SK-N-SH (cell line): ENCODE measurements at regions not wholly inside any gene's neighbourhood (a gene's known extent, or its start where the extent isn't known, plus 50 kb on each side); places are given as distances from the start of the nearest gene placed in this dataset.

Experiments used
- CTCF ChIA-PET: fragments of 300-600, 350-600 bp; formaldehyde crosslinking; extraction: SDS; loops from one replicate; lab custom pipeline; 2021; lab: Yijun Ruan, JAX
- POLR2A ChIA-PET: fragments of 350-600 bp; sonication (Branson Sonifier 250); formaldehyde crosslinking; extraction: SDS; loops from one replicate; lab custom pipeline; 2020; ENCODE audit warnings: antibody characterized with exemption, inconsistent platforms; lab: Yijun Ruan, JAX
- DNase-seq: peaks from one replicate; pipeline ENCODE4 v3.0.0; 2012
- H2AFZ ChIP-seq: fragments of 200-600 bp; sonication (generic); 2 replicates; pipeline ENCODE4 v1.8.1; 2016; ENCODE audit warnings: antibody characterized with exemption, mild to moderate bottlenecking, low read depth
- H3F3A ChIP-seq: fragments of 200-600 bp; sonication (generic); replicated peaks from 2 replicates; pipeline ENCODE3; 2016; ENCODE audit warnings: antibody characterized with exemption, mild to moderate bottlenecking; ENCODE audit not compliant: insufficient read depth
- H3K27ac ChIP-seq, 2 experiments: fragments of 200-500 bp in 1 of 2; fragments of 200-600 bp in 1 of 2; sonication (Bioruptor generic) in 1 of 2; sonication (generic), shearing (Covaris generic) in 1 of 2; 2 replicates each; pipeline versions ENCODE4 v1.5.1 to v1.6.1; 2014 to 2016; ENCODE audit warnings: low read depth in 2 of 2, inconsistent platforms in 1 of 2, low read length in 1 of 2, mild to moderate bottlenecking in 1 of 2, mixed read lengths in 1 of 2
- H3K27me3 ChIP-seq: fragments of 200-600 bp; sonication (generic), shearing (Covaris generic); 2 replicates; pipeline ENCODE4 v1.6.1; 2016; ENCODE audit warnings: mixed run types; ENCODE audit not compliant: insufficient read depth
- H3K36me3 ChIP-seq, 2 experiments: fragments of 200-500 bp in 1 of 2; fragments of 200-600 bp in 1 of 2; sonication (Bioruptor generic) in 1 of 2; sonication (generic) in 1 of 2; replicated peaks in 1 of 2; 2 replicates each; pipeline versions ENCODE3 to v1.5.1; 2014 to 2016; ENCODE audit warnings: low read length in 1 of 2, mild to moderate bottlenecking in 1 of 2; ENCODE audit not compliant: insufficient read depth in 2 of 2, control insufficient read depth in 1 of 2
- H3K4me1 ChIP-seq, 2 experiments: fragments of 200-500 bp in 1 of 2; fragments of 200-600 bp in 1 of 2; sonication (Bioruptor generic) in 1 of 2; sonication (generic), shearing (Covaris generic) in 1 of 2; 2 replicates each; pipeline versions ENCODE4 v1.5.1 to v1.6.1; 2014 to 2016; ENCODE audit warnings: low read depth in 1 of 2, low read length in 1 of 2, mixed run types in 1 of 2; ENCODE audit not compliant: insufficient read depth in 2 of 2, control insufficient read depth in 1 of 2
- H3K4me2 ChIP-seq: fragments of 200-600 bp; sonication (generic), shearing (Covaris generic); 2 replicates; pipeline ENCODE4 v1.6.1; 2017; ENCODE audit warnings: mixed run types
- H3K4me3 ChIP-seq, 2 experiments: fragments of 200-500 bp in 1 of 2; fragments of 200-600 bp in 1 of 2; sonication (Bioruptor generic) in 1 of 2; sonication (generic), shearing (Covaris generic) in 1 of 2; 2 replicates each; pipeline versions ENCODE4 v1.5.1 to v1.8.1; 2014 to 2016; ENCODE audit warnings: low read depth in 2 of 2, inconsistent platforms in 1 of 2, low read length in 1 of 2, mild to moderate bottlenecking in 1 of 2, mixed read lengths in 1 of 2, moderate library complexity in 1 of 2
- H3K79me2 ChIP-seq: fragments of 200-600 bp; sonication (generic); 2 replicates; pipeline ENCODE4 v1.8.1; 2017; ENCODE audit warnings: mild to moderate bottlenecking; ENCODE audit not compliant: insufficient read depth
- H3K9ac ChIP-seq: fragments of 200-600 bp; sonication (generic); 2 replicates; pipeline ENCODE4 v1.6.1; 2017; ENCODE audit warnings: mixed run types
- H3K9me2 ChIP-seq: fragments of 200-600 bp; sonication (generic); 2 replicates; pipeline ENCODE4 v1.6.1; 2017; ENCODE audit warnings: mixed run types
- H3K9me3 ChIP-seq: fragments of 200-600 bp; sonication (generic); 2 replicates; pipeline ENCODE4 v1.6.1; 2017; ENCODE audit warnings: mixed run types, mild to moderate bottlenecking, moderate library complexity
- H4K20me1 ChIP-seq: fragments of 200-600 bp; sonication (generic); 2 replicates; pipeline ENCODE4 v1.6.1; 2017; ENCODE audit warnings: mild to moderate bottlenecking, mixed run types; ENCODE audit not compliant: insufficient read depth
- ELF1 ChIP-seq: IDR thresholded peaks from 2 replicates; pipeline ENCODE4 v1.4.0; 2012
- FOSL2 ChIP-seq: IDR thresholded peaks from 2 replicates; pipeline ENCODE4 v1.4.0; 2012; ENCODE audit warnings: low read depth, mild to moderate bottlenecking, moderate library complexity, borderline replicate concordance
- FOXJ3 ChIP-seq: sonication (generic); formaldehyde crosslinking; IDR thresholded peaks from 2 replicates; pipeline ENCODE4 v1.5.1; 2020; ENCODE audit warnings: mild to moderate bottlenecking, missing genetic modification reagents
- FOXM1 ChIP-seq: IDR thresholded peaks from 2 replicates; pipeline ENCODE4 v1.4.0; 2012; ENCODE audit warnings: low read depth, mild to moderate bottlenecking
- GABPA ChIP-seq: IDR thresholded peaks from 2 replicates; pipeline ENCODE4 v1.4.0; 2012; ENCODE audit warnings: low read depth, mild to moderate bottlenecking
- JUND ChIP-seq: IDR thresholded peaks from 2 replicates; pipeline ENCODE4 v1.4.0; 2012
- MEF2A ChIP-seq: IDR thresholded peaks from 2 replicates; pipeline ENCODE4 v1.4.0; 2012; ENCODE audit warnings: low read depth, borderline replicate concordance
- NFIC ChIP-seq: IDR thresholded peaks from 2 replicates; pipeline ENCODE4 v1.4.0; 2012; ENCODE audit warnings: borderline replicate concordance
- RAD21 ChIP-seq: IDR thresholded peaks from 2 replicates; pipeline ENCODE4 v1.6.1; 2012; ENCODE audit warnings: mild to moderate bottlenecking, low read length
- RFX5 ChIP-seq: IDR thresholded peaks from 2 replicates; pipeline ENCODE4 v1.6.1; 2012; ENCODE audit warnings: mild to moderate bottlenecking, improper control_type of control experiment, low read length
- SIN3A ChIP-seq: IDR thresholded peaks from 2 replicates; pipeline ENCODE4 v1.6.1; 2012; ENCODE audit warnings: low read depth, mild to moderate bottlenecking, low read length, moderate library complexity, borderline replicate concordance
- SMC3 ChIP-seq: IDR thresholded peaks from 2 replicates; pipeline ENCODE4 v1.6.1; 2012; ENCODE audit warnings: low read depth, low read length, improper control_type of control experiment
- TAF1 ChIP-seq: IDR thresholded peaks from 2 replicates; pipeline ENCODE4 v1.6.1; 2012; ENCODE audit warnings: low read depth, mild to moderate bottlenecking, low read length, moderate library complexity, borderline replicate concordance
- TEAD4 ChIP-seq: IDR thresholded peaks from 2 replicates; pipeline ENCODE4 v1.4.0; 2012; ENCODE audit warnings: mild to moderate bottlenecking, borderline replicate concordance; ENCODE audit not compliant: insufficient read depth
- USF2 ChIP-seq: fragments of 150-350 bp; IDR thresholded peaks from 2 replicates; pipeline ENCODE4 v1.6.1; 2017; ENCODE audit warnings: antibody characterized with exemption, low read length, low read depth, borderline replicate concordance
- YY1 ChIP-seq: IDR thresholded peaks from 2 replicates; pipeline ENCODE4 v1.4.0; 2012; ENCODE audit warnings: low read depth, mild to moderate bottlenecking
- WGBS: methylation state at CpG from one replicate; pipeline ENCODE4 v1.1.6; 2017; ENCODE audit warnings: low lambda C conversion rate; 5-methylcytosine and 5-hydroxymethylcytosine counted together

- peaks cover 0 to 8% of the 10 kb centered on the region in 2 experiments for H3K36me3 ChIP-seq
- no peaks in the 10 kb centered on the region for H4K20me1 ChIP-seq
- CTCF ChIA-PET = no interaction called here
- H3K9me2 ChIP-seq = no peaks in the 10 kb centered on the region
- H2AFZ ChIP-seq = no peak overlapping the region
- H3K4me2 ChIP-seq = no peak overlapping the region
- DNase-seq = no peak
- H3K4me3 ChIP-seq = no peak overlapping the region
- no peak overlapping the region for H3K9ac ChIP-seq
- no peaks in the 10 kb centered on the region for H3K9me3 ChIP-seq
- H3K27ac ChIP-seq = no peak overlapping the region
- 68% methylated on average over 3 of the region's 3 CpGs for WGBS
- no peaks in the 10 kb centered on the region for H3F3A ChIP-seq
- POLR2A ChIA-PET = no interaction called here
- peaks cover 0 to 2% of the 10 kb centered on the region in 2 experiments; a peak in 2 of 4 replicates for H3K4me1 ChIP-seq
- no peaks in the 10 kb centered on the region for H3K79me2 ChIP-seq
- no peaks in the 10 kb centered on the region for H3K27me3 ChIP-seq
- TF ChIP-seq FOSL2 (0 out of 2 replicates have a peak, but pooled peaks have one; percentile 7), JUND (0 out of 2 replicates have a peak, but pooled peaks have one; percentile 16), SMC3 (no peak), GABPA (no peak), RFX5 (no peak), RAD21 (no peak)
These were observed 159.1 kb downstream of the CHRM3 start for GRCh38 chr1:239545466-239545865.

- Histone ChIP-seq H3K27ac (no peak overlapping the region; a peak in 1 of 4 replicates), H3K9me2 (no peaks in the 10 kb centered on the region), H4K20me1 (no peaks in the 10 kb centered on the region), H3K27me3 (no peaks in the 10 kb centered on the region), H3K9ac (no peak overlapping the region), H3K4me1 (peaks cover 0 to 2% of the 10 kb centered on the region in 2 experiments; a peak in 2 of 4 replicates), H3K4me3 (no peak overlapping the region), H2AFZ (no peak overlapping the region; the same call in 1 of the 2 replicates), H3F3A (no peaks in the 10 kb centered on the region), H3K9me3 (no peaks in the 10 kb centered on the region), H3K36me3 (peaks cover 0 to 8% of the 10 kb centered on the region in 2 experiments), H3K79me2 (no peaks in the 10 kb centered on the region), H3K4me2 (no peak overlapping the region)
- POLR2A ChIA-PET = no interaction called here
- 79% methylated on average over 2 of the region's 2 CpGs for WGBS
- TF ChIP-seq RFX5 = no peak
- no peak for TF ChIP-seq FOXM1
- no peak for TF ChIP-seq MEF2A
- no peak for TF ChIP-seq RAD21
- TF ChIP-seq NFIC = no peak
- TF ChIP-seq FOXJ3 (CRISPR knock-in tag) = no peak
- TF ChIP-seq YY1 = no peak
- TF ChIP-seq ELF1 = no peak
- no peak for TF ChIP-seq USF2
- TF ChIP-seq TAF1 = no peak
- TF ChIP-seq SIN3A = no peak
- TF ChIP-seq TEAD4 = no peak
- CTCF ChIA-PET = no interaction called here
- DNase-seq = no peak
These were observed 161.6 kb downstream of the CHRM3 start for GRCh38 chr1:239547987-239548386.
